Dermis microvascular lymphatic vessel endothelial cell (primary cell): ENCODE measurements at regions not wholly inside any gene's neighbourhood (a gene's known extent, or its start where the extent isn't known, plus 50 kb on each side); places are given as distances from the start of the nearest gene placed in this dataset.
"Not testable (repeated sequence)": the region's sequence is repeated elsewhere in the genome, so short reads cannot be mapped to it uniquely, and the experiment has no call there.

Source experiments
- DNase-seq, 2 donors: peaks; one replicate each; pipeline versions ENCODE4 v3.0.0 to v3.0.0-alpha.2; 2010; ENCODE audit warnings: low read depth in 2 of 2

GRCh38 chr13:105878119-105878700 lies 657.3 kb downstream of the EFNB2 start:
- peak; percentile 78 to 89 for DNase-seq

GRCh38 chr13:105874814-105875213 lies 660.6 kb downstream of the EFNB2 start:
- DNase-seq: no peak

GRCh38 chr13:105871768-105872167 lies 663.7 kb downstream of the EFNB2 start:
- no peak for DNase-seq

- DNase-seq: no peak
Observed at GRCh38 chr13:105871326-105871725, 664.1 kb downstream of the EFNB2 start.

- no peak for DNase-seq
Observed at GRCh38 chr13:105863300-105863920, 672.1 kb downstream of the EFNB2 start.

- DNase-seq: no peak
Observed at GRCh38 chr13:105848494-105848893, 687.0 kb downstream of the EFNB2 start.

- peak; percentile 35 to 80 for DNase-seq
Observed at GRCh38 chr13:105847527-105848291, 687.8 kb downstream of the EFNB2 start.

GRCh38 chr13:105846923-105847322 lies 688.5 kb downstream of the EFNB2 start:
- DNase-seq: no peak

GRCh38 chr13:105841286-105841685 lies 694.2 kb downstream of the EFNB2 start:
- DNase-seq: no peak

GRCh38 chr13:105838231-105838630 lies 697.2 kb downstream of the EFNB2 start:
- DNase-seq: no peak

GRCh38 chr13:105837295-105837694 lies 698.2 kb downstream of the EFNB2 start:
- not testable (repeated sequence) for DNase-seq

- no peak for DNase-seq
Observed at GRCh38 chr13:105830821-105831220, 704.6 kb downstream of the EFNB2 start.

- DNase-seq: no peak
Observed at GRCh38 chr13:105827111-105827809, 708.2 kb downstream of the EFNB2 start.

- DNase-seq: no peak
Observed at GRCh38 chr13:105825071-105825470, 710.4 kb downstream of the EFNB2 start.

- DNase-seq: no peak
Observed at GRCh38 chr13:105821337-105821736, 714.1 kb downstream of the EFNB2 start.

GRCh38 chr13:105820415-105820814 lies 715.0 kb downstream of the EFNB2 start:
- DNase-seq: no peak

GRCh38 chr13:105817498-105817897 lies 718.0 kb downstream of the EFNB2 start:
- DNase-seq: no peak

- no peak for DNase-seq
Observed at GRCh38 chr13:105816994-105817393, 718.5 kb downstream of the EFNB2 start.

GRCh38 chr13:105814902-105815250 lies 720.6 kb downstream of the EFNB2 start:
- DNase-seq: no peak

GRCh38 chr13:105814219-105814901 lies 721.1 kb downstream of the EFNB2 start:
- no peak for DNase-seq

GRCh38 chr13:105806628-105806920 lies 728.9 kb downstream of the EFNB2 start:
- DNase-seq: no peak
